Activated T-helper 1 cell treated with Interleukin-2 at 50 U/mL for 16 hours (primary cell): ENCODE measurements at regions not wholly inside any gene's neighbourhood (a gene's known extent, or its start where the extent isn't known, plus 50 kb on each side); places are given as distances from the start of the nearest gene placed in this dataset.

Experiments used
- DNase-seq: peaks from one replicate; pipeline ENCODE4 v3.0.0-alpha.2; 2020; ENCODE audit warnings: low read depth

DNA sequence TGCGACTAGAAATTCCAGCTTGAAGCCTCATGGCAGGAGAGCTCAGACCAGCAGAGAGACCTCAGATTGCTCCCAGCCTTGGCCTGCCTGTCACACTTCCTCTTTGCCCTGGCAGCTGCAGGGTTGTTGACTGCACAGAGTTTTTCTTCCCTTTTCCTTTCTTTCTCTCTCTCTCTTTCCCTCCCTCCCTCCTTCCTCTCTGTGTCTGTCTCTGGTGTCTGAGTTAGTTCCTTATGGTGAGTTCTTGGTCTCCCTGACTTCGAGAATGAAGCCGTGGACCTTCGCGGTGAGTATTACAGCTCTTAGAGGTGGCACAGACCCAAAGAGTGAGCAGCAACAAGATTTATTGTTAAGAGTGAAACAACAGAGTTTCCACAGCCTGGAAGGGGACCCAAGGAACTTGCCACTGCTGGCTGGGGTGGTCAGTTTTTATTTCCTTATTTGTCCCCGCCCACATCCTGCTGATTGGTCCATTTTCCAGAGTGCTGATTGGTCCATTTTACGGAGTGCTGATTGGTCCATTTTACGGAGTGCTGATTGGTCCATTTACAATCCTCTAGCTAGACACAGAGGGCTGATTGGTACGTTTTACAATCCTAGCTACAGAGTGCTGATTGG, 266.3 kb downstream of the RPS24 start:
- no peak for DNase-seq

GRCh38 chr10:78300526-78300925, 266.9 kb downstream of the RPS24 start:
- no peak for DNase-seq

DNA sequence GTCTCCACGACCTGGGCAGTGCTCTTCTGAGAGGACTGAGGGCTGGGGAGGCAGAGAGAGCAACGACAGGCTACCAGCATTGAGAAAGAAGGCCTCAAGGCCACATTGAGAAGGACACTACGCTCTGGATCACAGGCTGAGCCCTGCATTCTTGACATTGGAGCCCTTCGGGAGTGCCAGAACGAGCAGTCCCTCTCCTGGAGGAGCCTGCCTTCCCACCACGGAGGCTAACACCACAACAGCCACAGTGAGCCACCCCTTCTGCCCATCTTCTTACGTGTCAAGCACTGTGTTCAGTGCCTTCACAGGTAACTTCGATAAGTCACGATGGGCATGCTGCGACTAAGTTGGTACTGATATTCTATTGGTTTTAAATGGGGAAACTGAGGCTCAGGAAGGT, 267.8 kb downstream of the RPS24 start:
- no peak for DNase-seq

- no peak for DNase-seq
These were observed 268.5 kb downstream of the RPS24 start for GRCh38 chr10:78301891-78302738.

- DNase-seq, result no peak
These were observed 269.0 kb downstream of the RPS24 start for GRCh38 chr10:78302739-78302988.

- DNase-seq, result peak; percentile 96
These were observed 269.6 kb downstream of the RPS24 start for GRCh38 chr10:78302989-78303854.

- DNase-seq, result no peak
These were observed 270.7 kb downstream of the RPS24 start for GRCh38 chr10:78304091-78305045.

GRCh38 chr10:78305311-78305710, 271.6 kb downstream of the RPS24 start:
- no peak for DNase-seq

DNA sequence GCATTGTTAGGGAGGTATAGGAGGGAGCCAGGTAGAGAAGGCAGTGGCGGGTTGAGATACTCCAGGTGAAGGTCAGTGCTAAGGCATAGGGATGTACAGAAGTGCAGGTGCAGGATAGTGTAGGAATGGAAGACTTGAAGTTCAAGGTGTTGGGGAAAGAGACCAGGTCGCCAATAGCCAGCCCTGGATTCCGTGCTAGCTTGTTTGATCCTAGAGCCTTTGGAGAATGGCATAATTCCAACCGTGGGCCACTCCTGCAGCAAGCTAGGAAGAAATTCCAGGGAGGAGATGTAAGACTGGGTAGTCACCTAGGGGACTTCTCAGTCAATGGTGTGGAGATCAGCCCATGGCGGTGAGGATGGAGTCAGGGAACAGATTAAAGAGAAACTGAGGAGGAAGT, 272.7 kb downstream of the RPS24 start:
- DNase-seq, result no peak

GRCh38 chr10:78307576-78307975, 273.9 kb downstream of the RPS24 start:
- no peak for DNase-seq

DNA sequence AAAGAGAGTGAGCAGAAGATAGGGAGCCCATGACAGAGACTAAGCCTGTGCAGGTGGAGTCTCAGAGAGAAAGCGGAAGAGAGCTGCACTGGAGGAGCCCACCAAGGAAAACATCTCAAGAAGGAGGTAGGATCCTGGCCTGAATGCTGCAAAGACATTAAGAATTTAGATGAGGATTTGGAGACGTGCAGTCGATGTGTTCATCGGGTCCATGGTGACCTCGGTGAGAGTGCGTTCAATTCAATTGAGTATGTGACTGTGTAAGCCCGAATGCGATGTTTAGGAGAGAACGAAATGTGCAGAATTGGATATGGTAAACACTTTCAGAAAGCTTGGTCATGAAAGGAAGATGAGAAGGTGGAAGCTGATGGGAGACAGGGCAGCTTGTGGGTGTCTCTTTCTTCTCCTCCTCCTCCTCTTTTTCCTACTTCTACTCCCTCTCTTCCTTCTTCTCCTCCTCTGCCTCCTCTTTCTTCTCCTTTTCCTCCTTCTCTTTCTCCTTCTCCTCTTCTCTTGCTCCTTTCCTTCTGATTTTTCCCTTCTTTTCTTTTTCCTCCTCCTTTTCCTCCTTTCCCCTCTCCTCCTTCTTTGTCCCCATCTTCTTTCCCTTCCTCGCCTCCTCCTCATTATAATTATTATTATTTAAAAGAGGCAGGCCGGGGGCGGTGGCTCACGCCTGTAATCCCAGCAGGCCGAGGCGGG, 276.0 kb downstream of the RPS24 start:
- DNase-seq, result no peak

DNA sequence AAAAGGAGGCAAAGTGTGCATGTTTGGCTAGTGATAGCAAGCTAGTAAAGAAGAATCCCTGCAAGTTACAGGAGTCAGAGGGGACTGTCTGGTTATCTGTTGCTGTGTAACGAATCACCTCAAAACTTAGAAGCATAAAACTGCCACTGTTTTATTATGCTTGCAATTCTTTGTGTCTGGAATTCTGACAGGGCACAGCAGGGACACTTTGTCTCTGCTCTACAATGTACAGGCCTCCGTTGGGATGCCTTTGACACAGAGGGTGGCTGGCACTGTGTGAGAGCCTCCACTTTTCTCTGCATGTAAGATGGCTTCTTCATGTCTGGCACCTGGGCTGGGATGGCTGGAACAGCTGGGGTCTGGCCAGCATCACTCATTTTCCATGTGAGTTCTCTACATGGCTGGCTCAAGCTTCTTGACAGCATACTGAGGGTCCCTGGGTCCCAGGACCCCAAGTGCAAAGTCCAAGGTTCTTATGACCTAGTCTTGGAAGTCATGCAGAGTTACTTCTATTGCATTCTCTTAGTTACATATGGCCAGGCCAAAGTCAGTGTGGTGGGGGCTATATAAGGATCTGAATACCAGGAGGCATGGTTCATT, 276.9 kb downstream of the RPS24 start:
- no peak for DNase-seq

DNA sequence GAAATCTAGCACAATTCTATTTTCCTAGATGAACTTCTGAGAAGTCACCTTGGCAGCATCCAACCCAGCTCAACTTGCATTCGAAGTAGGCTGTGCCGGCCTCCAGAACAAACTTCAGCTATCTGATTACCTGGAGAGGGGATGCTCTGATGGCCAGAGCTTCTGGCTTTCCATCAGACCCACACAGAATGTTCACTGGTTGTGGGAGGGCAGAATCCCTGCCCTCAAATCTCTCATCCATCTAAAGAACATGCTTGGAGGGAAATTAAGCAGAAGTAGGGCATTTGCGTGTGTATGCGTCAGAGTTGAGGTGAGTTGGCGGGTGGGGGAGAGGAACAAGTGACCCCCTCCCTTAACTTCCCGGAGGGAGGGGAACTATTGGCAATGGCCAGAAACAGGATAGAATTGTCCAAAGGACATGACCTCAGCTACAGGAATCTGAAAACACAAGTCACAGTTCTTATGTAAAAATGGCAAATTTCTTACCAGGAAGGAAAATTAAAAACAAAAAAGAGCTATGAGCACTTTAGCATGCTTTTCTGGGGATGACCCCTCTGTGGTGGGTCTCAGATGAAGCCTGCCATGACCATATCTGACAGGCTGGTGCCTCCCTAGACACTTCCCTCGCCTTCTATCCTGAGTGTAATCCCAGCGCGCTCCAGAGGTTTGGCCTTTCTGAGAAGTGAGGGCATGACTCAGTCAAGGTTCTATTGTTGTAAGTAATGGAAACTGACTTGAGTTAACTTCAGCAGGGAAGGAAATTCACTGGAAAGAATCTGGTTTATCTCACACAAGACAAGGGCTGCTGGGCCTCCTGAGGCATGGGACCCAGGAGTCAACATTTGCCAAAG, 278.8 kb downstream of the RPS24 start:
- DNase-seq, result no peak

GRCh38 chr10:78313048-78313381, 279.4 kb downstream of the RPS24 start:
- DNase-seq, result no peak

DNA sequence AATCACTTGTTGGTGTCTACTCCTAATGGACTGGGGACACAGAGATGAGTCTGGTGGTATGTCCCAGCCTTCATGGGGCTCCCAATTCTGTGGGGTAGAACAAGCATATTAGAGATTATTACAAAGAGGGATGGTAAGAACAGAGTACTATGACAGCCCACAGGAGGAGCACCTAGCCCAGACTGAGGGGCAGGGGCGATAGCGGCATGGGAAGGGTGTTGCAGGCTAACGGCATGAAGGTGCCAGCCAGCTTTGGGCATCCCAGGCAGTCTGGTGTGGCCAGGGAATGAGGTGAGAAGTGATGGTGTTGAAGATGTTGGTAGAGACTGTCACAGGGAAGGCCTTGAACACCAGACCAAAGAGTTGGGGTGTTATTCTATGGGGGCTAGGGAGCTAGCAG, 280.0 kb downstream of the RPS24 start:
- DNase-seq, result no peak

DNA sequence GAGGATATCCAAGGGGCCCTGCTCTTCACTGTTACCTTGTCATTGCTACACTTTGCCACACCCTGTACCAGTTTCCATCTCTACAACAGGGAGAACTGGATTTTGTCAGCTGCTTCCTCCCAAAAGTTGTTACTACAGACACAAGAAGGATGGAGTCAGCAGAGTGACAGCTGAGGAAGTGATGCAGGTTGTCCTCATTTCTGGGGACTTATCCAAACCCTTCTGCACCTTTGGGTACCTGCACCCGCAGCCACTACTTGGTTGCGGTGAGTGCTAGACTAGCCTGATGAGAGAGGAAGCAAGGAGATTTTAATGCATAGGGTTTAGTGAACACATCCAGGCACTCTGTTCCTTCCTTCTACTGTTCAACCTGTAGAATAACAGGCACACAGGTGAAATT, 281.0 kb downstream of the RPS24 start:
- no peak for DNase-seq

DNA sequence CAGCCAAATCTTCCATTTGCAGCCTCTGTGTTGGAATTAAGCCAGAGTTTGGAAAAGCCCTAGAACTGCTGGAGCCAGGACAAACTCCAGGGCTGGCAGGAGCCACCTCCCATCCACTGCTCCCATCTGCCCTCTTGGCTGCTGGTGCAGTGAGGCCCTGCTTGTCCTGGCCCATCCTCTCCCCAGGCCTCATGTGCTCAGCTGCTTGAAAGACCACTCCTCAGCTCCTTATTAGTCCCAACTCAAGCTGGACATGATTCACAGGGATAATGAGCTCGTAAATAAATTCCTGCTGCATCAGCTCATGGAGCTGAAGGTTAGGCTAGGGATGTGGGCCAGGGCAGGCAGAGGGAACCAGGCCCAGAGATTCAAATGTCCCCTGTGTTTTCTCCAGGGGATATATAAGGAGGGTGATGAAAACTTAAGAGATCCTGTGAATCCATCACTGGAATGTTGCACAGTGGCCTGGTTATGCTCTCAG, 282.8 kb downstream of the RPS24 start:
- no peak for DNase-seq

DNA sequence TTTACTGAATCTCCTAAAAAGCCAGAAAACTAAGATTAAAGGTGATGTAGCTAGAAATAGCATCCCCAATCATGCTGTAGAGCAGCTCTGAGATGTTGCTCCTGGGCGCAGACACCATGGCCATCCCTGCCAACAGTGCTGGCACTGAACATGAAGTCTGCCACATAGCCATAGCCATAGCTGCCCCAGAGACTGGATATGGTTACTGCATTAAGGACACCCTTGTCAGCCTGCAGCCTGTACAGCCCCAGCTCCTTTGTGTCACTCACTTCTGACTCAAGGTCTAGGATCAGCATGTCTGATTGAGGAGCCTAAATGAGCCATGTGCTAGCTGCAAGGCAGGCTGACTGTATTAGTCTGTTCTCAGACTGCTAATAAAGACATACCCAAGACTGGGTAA, 284.6 kb downstream of the RPS24 start:
- DNase-seq, result no peak

GRCh38 chr10:78319371-78319770, 285.7 kb downstream of the RPS24 start:
- DNase-seq, result no peak

DNA sequence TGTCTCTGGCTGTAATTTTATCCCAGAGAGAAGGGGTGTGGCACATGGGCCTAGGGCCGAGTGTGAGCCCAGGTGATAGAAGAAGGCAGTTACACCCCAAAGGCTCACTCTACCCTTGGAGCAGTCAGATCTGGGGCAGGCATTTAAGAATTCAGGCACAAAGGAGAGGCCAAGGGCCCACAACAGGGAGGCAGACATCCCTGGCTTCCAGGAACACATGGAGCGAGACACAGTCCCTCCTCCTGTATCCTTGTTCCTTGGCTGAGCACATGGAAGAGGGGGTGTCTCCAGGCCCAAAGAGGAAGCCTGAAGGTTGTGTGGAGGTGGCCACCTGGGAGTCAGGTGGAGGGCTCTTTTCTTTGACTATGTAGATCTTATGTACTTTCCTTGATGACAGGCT, 286.2 kb downstream of the RPS24 start:
- no peak for DNase-seq
